SK-N-DZ (cell line): ENCODE measurements at regions not wholly inside any gene's neighbourhood (a gene's known extent, or its start where the extent isn't known, plus 50 kb on each side); places are given as distances from the start of the nearest gene placed in this dataset.
"Not testable (repeated sequence)": the region's sequence is repeated elsewhere in the genome, so short reads cannot be mapped to it uniquely, and the experiment has no call there.

Experiments
- DNase-seq: peaks from one replicate; pipeline ENCODE4 v3.0.0-alpha.2; 2015; ENCODE audit warnings: low spot score

DNA sequence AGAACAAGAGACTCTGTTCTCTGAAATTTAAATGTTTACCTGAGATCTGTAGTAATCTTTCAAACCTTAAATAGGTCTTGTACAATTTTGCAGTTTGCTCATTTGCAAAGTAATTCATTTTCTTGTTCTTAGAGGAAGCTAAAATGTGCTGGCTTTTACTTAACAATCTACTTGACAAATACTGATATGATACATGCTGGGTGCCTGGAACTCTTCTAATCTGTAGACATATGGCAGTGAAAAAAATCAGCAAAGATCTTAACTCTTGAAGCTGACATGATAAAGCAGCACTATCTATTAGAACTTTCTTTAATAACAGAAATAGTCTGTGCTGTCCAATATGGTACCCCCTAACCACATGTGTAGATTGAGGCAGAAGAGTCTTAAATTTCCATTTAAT, 1352.8 kb upstream of the SLC39A10 start:
- no peak for DNase-seq

DNA sequence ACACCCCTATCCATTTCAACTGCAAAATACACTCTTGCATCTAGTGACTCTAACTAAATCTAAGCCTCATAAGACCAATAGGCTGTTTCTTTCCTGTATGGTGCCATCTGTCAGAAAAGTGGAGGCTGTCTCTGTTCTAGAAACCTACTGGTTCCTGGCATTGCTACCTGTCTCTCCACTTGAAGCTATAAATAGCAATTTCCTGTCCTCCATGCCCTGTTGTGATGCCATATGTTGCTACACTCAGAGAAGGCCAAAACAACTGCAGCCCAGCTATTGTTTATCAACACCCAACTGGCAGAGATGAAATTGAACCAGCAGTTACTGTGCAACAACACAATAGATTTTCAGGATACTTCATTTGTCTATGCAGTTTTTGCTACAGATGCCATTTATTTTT, 1355.1 kb upstream of the SLC39A10 start:
- no peak for DNase-seq

- no peak for DNase-seq
Measured at GRCh38 chr2:194294156-194294555, 1362.9 kb upstream of the SLC39A10 start.

DNA sequence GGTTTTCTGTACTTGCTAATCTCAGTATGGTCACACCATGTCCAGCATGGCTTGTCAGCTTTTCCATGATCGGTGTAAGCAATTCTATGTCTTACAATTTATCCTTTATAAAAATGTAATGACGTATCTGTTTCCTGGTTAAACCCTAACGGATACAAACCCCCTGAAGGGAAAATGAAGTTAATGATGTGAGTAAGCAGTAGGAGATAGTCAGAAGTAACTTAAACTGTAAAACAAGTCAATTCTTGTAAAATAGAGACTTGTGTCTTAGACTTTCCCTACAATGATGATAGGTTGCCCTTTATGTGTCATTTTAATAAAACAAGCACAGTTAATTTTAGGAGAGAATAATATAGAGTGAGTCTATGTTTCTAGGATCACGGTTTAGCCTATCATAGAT, 1365.9 kb upstream of the SLC39A10 start:
- DNase-seq: no peak

GRCh38 chr2:194289712-194290346, 1367.2 kb upstream of the SLC39A10 start:
- DNase-seq: no peak

- DNase-seq: not testable (repeated sequence)
Measured at GRCh38 chr2:194276667-194277066, 1380.4 kb upstream of the SLC39A10 start.

DNA sequence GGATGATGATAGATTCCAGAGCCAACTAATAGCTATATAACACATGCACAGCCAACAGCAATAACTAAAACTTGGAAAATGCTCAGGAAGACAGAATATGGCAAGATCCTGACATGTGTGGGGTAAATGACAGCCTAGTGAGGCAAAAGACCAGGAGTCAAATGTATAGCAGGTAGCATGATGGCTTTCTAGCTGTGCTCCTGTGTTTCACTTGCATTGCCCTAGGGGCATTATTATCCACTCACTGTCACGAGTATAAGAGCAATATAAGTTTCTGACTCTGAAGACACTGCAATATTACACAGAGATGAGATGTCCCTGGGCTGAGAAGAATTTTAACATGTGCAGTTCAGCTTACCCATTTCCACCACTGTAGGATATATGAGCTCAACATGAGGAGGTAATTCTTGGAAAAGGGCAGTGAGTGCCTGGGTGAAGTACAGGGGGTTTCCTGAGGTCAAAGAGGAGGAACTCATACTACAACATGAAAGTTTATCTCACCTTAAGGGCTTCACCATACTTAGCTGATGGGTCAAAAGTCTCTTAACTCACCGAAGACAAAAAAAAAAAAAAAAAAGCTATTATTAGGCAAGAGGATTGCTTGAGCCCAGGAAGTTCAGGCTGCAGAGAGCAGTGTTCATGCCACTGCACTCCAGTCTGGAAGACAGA, 1385.6 kb upstream of the SLC39A10 start:
- DNase-seq: no peak

DNA sequence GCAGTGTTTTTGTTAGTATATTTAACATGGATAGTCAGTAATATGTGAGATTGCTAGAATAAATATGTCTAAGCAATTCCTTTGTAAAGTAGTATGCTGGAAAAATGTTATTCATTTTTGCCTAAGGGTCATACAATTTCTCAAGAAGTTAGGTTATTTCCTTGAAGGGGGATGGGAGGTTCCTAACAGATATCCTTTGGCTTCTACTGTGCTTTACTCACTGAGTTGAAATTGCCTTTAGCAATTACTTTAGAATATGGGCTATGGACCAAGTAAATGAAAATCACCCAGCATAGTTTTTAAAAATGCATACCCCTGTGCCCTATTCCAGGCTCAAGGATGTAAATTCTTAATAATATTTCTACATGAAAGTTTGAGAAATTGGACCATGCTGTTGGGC, 1386.4 kb upstream of the SLC39A10 start:
- no peak for DNase-seq

GRCh38 chr2:194264586-194264985, 1392.4 kb upstream of the SLC39A10 start:
- no peak for DNase-seq

GRCh38 chr2:194260185-194260584, 1396.8 kb upstream of the SLC39A10 start:
- peak; percentile 63 for DNase-seq

- no peak for DNase-seq
Measured at GRCh38 chr2:194257095-194257494, 1399.9 kb upstream of the SLC39A10 start.

DNA sequence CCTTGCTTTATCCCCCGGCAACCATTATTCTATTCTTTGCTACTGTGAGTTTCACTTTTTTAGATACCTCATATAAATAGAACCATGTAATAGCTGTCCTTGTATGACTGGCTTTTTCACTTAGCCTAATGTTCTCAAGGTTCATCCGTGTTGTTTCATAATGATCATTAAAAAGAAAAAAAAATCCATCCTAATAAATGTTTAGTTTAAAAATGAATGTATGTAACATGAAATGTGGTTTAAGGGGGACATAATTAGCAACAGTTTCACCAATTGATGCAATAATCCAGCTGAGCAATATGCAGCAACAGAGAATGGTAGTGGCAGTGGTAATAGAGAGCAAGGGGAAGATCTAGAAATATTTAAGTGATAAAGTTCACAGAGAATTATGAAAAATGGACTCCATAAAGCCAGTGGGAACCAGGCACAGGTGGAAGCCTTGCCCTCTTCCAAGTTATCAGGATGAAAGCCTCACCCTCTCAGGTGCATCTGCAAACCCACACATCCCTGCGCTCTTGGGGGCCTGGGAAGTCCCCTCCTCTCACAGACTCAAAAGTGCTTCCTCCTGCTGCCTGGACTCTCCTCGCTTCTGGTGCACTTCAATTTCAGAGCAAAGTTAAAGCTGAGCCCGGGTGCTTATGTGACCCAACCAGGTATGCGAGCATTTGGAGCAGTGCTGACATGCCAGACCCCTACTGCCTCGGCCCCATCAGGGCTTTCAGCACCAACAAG, 1403.3 kb upstream of the SLC39A10 start:
- DNase-seq: no peak

GRCh38 chr2:194252127-194252526, 1404.9 kb upstream of the SLC39A10 start:
- DNase-seq: no peak

- no peak for DNase-seq
Measured at GRCh38 chr2:194232600-194232999, 1424.4 kb upstream of the SLC39A10 start.

GRCh38 chr2:194223218-194223617, 1433.8 kb upstream of the SLC39A10 start:
- no peak for DNase-seq

GRCh38 chr2:194214192-194214591, 1442.8 kb upstream of the SLC39A10 start:
- no peak for DNase-seq

GRCh38 chr2:194205568-194206227, 1451.3 kb upstream of the SLC39A10 start:
- DNase-seq: no peak

DNA sequence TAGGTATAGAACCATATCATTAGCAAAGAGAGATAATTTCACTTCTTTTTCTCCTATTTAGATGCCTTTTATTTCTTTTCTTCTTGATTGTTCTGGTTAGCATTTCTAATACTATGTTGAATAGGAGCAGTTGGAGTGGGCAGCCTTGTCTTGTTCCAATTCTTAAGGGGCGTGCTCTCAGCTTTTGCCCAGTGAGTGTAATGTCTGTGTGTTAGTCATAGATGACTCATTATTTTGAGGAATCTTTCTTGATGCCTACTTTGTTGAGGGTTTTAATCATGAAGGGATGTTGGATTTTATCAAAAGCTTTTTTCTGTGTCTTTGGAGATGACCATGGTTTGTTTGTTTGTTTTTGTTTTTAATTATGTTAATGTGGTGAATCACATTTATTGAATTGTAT, 1453.1 kb upstream of the SLC39A10 start:
- no peak for DNase-seq

- DNase-seq: peak; percentile 1
Measured at GRCh38 chr2:194182888-194183287, 1474.1 kb upstream of the SLC39A10 start.

GRCh38 chr2:194176134-194176533, 1480.9 kb upstream of the SLC39A10 start:
- no peak for DNase-seq

DNA sequence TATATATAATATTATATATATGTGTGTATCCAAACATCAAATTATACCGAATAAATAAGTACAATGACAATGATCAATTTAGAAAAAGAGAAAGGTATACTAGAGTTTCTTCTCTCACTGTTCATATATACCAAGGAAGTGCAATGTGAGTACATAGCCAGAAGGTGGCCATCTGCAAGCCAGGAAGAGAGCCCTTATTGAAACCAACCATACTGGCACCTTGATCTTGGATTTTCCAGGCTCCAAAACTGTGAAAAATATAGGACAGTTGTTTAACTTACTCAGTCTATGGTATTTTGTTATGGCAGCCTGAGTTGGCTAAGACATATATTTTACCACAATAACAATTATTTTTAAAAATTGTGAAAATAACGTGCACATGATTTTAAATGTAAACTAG, 1490.2 kb upstream of the SLC39A10 start:
- peak; percentile 38 for DNase-seq

DNA sequence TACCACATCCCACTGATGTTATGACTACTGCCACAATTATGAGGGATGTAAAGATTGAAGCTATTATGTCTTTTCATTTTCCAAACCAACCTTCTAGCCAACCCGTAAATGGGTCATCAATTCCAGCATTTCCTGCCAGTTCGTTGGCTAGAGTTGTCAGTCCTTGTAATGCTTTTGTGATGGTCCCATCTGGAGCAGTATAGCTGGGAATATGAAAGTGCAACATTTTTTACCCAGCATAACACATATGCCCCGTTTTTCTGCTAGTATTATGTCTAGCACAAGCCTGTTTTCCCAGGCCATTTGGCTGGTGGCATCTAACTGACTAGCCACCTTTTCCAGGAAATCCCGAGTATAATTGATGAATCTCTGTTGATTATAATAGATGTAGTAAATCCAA, 1501.6 kb upstream of the SLC39A10 start:
- no peak for DNase-seq
